Hippocampal formation (tissue), 2 donors: ENCODE measurements at regions not wholly inside any gene's neighbourhood (a gene's known extent, or its start where the extent isn't known, plus 50 kb on each side); places are given as distances from the start of the nearest gene placed in this dataset.

Source experiments
- DNase-seq, 2 donors: peaks; one replicate each; lab custom pipeline; 2025; lab: John Stamatoyannopoulos, UW

DNA sequence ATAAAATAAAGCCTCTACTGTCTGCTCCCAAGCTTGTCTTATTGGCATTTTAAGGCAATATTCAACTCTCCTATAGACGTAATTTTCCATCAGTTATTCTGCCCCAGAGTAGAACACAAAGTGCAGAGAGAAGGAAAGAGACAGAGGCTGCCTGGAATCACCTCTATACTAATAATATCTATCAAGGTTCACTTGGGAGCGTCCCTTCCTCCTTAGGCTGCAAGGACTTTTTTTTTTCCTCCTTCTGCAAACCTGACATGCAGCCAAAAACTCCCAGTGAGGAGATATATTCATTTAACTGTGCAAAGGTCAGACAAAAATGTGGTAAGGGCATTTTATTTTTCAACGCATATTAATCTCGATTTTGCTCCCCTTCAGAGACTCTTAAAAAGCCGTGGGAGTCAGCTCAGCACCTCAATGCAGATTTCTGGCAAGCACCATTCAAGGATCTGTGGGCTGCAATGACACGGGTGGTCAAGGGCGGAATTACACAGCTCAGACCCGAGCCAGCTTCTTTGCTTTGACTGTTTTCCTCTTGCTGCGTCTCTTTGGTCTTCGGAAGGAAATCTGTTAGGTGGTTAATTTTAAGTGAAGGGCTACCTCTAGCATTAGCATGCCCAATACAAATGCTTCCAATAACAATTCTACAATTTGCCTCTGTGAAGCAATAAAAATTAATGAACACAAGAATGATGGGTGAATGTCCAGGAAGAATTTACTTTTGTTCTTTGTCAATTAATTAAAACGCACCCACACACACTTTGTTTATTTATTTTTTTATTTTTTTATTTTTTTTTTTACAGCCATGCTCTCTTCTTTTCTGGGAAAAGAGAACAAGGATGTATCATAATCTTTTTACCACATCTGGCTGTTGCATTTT lies 587.7 kb upstream of the GRAMD2B start:
- peak; percentile 5 to 43 for DNase-seq

DNA sequence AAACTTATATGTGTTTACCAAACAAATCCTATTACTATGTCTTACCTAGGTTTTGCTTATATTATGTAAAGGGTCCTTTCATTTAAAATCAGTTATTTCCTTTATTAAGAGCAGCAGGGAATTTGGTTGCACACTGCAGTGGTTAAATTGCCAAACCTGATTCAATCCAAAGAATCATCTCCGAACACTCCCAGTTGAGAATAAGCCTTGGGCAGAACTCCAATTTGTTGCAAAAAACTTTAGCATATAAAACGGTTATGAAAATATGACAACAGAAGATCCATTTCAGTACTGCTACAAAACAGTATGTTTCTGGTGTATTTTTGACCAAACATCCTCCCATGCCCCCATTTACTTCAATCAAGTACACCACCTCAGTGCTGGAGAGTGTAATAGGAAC lies 587.0 kb upstream of the GRAMD2B start:
- no peak for DNase-seq

DNA sequence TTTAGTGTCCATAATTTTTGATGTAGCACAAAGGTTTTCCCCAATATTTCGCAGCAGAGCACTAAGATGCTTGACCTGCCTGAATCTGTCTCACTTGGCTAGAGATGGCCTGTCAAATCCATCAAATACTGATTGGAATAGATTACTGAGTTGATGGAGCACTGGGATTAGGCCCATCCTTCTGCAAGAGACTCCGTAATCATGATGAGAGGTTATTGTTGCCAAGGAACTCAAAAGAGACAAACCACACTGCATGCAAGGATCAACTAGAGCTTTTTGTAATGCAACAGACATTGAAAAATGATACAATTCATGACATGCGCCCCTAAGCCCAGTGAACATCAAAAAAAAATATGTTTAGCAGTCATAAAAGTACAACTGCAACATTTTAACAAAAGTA lies 585.3 kb upstream of the GRAMD2B start:
- DNase-seq = no peak

DNA sequence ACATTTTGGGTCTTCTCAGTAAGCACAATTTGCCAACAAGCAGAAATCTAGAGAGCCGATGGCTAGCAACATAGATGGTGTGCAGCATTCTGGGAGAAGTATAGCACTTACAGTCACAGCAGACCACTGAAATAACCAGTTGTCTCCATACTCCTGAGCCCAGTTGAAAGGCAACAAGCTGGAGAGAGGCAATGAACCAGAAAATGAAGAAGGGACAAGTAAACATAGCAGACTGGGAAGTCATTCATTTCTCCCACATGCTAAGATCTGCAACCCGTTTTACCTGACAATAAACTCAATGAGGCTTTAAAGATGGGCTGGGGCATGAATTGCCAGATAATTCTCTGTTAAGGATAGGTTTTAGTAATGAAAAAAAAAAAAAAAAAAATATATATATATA lies 575.6 kb upstream of the GRAMD2B start:
- no peak for DNase-seq

DNA sequence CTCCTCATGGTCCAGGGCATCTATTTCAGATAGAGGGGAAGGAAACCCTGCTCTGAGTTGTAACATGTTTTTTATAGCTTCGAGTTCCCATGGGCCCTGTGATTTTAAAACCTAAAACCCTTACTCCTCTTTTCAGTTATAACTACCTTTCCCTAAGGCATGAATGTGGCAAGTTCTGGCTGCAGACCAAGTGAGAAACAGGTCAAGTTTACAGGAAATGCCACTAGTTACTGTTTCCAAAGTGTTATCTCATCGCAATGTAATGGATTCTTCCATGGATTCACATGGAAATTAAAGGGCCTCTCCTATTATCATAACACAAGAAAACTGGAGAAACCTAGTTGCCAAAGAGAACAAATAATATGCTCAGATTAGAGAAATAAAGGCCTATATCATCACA lies 574.5 kb upstream of the GRAMD2B start:
- DNase-seq = no peak

GRCh38 chr5:125856949-125857348 lies 566.3 kb upstream of the GRAMD2B start:
- DNase-seq = no peak

GRCh38 chr5:125863579-125863978 lies 559.6 kb upstream of the GRAMD2B start:
- no peak for DNase-seq

DNA sequence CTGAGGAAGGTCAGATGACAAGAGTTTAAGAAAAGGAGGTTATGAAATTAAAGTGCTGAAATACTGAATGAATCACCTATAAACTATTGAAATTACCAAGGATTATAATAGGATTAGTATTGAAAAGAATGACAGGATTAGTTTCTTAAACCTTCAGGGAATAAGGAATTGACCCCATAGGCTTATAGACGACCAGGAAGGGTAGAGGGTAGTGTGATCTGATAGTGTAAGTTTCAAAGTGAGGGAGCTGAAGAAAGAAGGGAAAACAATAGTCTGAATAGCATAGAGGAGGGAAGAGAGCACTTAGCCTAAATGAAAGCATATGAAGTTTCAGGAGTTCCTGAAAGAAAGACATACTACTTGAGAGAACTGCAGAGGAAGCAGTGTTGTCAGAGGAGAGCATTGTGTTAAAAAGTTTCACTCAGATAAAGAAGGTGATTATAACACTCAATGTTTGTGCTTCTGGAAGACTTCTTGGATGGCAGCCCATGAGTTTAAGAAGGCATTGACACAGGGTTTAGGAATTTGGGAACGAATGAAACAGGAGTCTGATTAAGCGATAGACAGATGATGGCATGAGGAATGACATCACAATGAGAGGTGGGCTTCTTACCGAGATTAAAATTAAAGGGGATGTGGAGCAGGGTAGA lies 557.9 kb upstream of the GRAMD2B start:
- no peak for DNase-seq

GRCh38 chr5:125868036-125868435 lies 555.2 kb upstream of the GRAMD2B start:
- DNase-seq = no peak

DNA sequence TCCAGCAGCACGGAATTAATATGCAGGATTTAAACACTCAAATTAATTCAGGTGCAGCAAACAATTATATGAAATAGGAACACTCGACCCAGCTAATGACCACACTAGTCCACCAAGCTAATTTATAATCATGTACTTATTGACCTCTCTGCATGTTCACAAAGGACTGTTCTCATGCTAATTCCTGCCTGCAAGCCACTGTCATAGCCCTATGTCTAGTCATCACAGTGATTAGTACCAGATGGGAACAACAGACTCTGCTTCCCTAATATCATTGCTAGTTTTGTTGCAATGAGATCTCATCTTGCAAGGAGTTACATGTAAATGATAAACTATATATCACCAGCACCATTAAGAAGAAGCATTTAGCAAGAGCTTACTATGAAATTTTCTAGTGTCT lies 553.0 kb upstream of the GRAMD2B start:
- DNase-seq = no peak

DNA sequence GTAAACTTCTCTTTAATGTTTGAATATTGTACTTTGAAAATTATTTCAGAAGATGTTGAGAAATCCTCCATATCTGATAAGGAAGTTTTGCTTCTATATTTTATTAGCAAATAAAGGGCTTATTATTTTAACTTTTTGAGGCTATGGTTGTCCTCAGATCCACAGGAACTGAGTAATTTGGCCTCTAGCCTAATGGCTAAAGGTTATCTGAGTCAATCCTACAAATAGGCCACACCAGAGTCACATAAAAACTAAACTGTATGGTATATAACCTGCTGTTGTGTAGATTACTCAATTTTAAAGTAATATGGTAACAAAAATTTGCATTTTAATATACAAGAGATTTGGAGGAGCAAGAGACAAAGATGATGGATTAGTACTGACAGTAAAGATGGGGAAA lies 549.2 kb upstream of the GRAMD2B start:
- no peak for DNase-seq

DNA sequence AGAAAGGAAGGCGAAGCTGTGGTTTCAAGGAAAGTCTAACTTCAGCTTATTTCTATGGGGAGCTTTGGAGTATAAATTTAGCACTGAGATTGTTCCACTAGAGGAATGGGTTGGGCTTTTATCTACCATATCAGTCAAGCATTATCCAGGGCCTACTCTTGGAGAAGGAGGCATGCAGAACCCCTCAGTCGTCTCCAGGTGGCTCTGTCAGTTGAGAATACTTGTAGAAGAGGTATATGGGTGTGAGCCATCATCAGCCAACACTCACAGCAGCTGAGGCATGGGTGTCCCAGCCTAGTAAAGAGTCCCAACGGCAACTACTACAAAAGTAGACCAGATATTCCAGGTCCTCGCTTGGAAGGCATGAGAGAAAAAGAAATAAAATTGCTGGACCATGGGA lies 548.5 kb upstream of the GRAMD2B start:
- DNase-seq = no peak

DNA sequence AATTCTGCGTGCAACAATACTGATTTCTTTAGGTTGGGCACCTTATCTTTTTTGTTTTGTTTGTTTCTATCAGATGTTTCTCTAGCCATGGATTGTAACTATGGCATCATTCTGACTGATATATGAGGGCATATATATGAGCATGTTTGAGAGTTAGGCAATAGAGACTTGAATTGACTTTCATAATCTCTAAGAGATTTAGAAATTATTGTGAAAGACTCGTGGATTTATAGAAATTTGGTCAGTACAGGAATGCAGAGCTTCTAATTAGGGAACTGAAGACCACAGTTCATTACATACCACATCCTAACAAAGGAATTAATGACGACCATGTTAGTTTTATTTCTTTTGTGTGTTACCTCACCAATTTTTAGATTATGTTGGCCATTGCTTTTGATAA lies 546.0 kb upstream of the GRAMD2B start:
- DNase-seq = no peak

GRCh38 chr5:125882061-125882460 lies 541.1 kb upstream of the GRAMD2B start:
- no peak for DNase-seq

- no peak for DNase-seq
These were observed 540.0 kb upstream of the GRAMD2B start for GRCh38 chr5:125883223-125883622.

DNA sequence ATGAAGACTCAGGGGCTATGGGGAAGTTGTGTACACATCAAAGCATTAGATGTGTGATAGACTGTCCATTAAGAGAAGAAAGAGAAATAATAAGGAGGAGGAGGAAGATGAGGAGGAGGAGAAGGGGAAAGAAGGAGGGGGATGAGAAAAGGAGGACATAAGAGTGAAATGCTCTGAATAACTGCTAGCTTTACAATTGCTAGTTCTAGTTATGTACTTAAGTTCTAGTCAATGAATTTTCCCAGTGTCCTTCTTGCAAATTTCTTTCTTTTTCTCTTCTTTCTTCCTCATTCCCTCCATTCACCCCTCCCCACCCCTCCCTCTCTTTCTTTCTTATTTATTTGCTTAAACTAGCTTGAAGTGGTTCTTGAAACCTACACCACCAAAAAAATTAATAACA lies 534.9 kb upstream of the GRAMD2B start:
- DNase-seq = no peak

GRCh38 chr5:125890511-125890931 lies 532.7 kb upstream of the GRAMD2B start:
- no peak for DNase-seq

- DNase-seq = no peak
These were observed 532.0 kb upstream of the GRAMD2B start for GRCh38 chr5:125891061-125891725.

GRCh38 chr5:125894383-125894782 lies 528.8 kb upstream of the GRAMD2B start:
- no peak for DNase-seq

- no peak for DNase-seq
These were observed 526.8 kb upstream of the GRAMD2B start for GRCh38 chr5:125896368-125896767.

- no peak for DNase-seq
These were observed 526.1 kb upstream of the GRAMD2B start for GRCh38 chr5:125897089-125897488.

GRCh38 chr5:125898851-125899405 lies 524.3 kb upstream of the GRAMD2B start:
- DNase-seq = no peak

DNA sequence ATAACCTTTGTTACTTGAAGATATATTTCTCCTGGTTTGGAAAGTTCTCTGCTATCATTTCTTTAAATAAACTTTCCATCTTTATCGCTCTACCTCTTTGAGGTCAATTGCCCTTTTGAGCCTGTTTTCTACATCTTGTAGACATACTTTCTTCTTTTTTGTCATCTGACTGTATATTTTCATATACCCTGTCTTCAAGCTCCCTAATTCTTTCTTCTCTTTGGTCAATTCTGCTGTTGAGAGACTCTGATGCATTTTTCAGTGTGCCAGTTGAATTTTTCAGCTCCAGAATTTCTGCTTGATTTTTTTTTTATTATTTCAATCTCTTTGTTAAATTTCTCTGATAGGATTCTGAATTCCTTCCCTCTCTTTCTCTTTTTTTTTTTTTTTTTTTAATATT lies 511.2 kb upstream of the GRAMD2B start:
- DNase-seq = no peak
